GM12864 (cell line): ENCODE measurements at regions not wholly inside any gene's neighbourhood (a gene's known extent, or its start where the extent isn't known, plus 50 kb on each side); places are given as distances from the start of the nearest gene placed in this dataset.

Experiments used
- DNase-seq: peaks from one replicate; pipeline ENCODE4 v3.0.0-alpha.2; 2011; ENCODE audit warnings: low read depth
- H3K4me3 ChIP-seq: 2 replicates; pipeline ENCODE4 v1.5.1; 2011; ENCODE audit warnings: mild to moderate bottlenecking, low read depth, low read length, control low read depth
- CTCF ChIP-seq: IDR thresholded peaks from 2 replicates; pipeline ENCODE4 v1.5.1; 2011; ENCODE audit warnings: low read depth, mild to moderate bottlenecking, moderate library complexity, low read length, control low read depth, inconsistent platforms; ENCODE audit errors: missing control alignments

DNA sequence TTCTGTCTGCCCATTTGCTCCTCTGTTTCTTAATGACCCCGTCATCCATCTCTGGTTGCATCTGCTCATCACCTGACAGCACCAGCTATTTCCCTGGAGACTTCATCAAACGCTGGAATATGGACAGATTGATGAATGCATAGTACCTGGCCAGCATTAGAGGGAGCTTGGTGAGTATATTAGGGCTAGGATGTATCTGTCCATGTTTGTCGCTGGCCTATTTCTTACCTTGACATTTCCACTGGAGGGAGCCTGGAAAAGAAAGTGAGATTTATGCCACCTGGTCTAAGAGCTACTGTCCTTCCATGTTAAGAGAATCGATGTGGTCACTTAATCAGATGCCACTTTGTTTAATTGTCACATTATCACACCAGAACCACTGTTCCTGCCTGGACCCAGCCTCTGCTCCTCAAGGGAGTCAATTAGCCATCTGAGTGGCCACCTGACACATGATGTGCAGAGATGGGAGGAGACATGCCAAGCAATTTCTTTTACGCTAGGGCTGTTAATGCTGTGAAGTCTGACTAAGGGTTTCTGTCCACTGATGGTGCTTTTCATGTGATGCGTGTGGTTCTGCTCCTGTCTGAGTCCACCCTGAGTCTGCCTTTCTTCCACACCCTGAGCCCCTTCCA is 75.3 kb upstream of the SFSWAP start:
- H3K4me3 ChIP-seq = no peak overlapping the region
- no peak for TF ChIP-seq CTCF
- no peak for DNase-seq

DNA sequence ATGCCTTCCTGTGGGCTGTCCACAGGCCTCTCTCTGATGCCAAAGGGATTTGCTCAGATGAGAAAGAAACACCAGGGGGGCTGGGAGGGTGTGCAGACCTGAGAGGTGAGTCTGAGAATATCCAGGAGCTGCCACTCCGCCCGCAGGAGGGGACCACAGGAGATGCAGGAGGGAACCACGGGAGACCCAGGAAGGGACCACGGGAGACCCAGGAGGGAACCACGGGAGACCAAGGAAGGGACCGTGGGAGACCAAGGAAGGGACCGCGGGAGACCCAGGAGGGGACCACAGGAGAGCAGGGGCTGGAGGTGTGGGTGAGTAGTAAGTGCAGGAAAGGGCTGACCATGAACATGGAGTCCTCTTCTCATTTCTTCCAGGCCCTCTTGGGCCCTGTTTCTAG is 74.6 kb upstream of the SFSWAP start:
- no peak overlapping the region for H3K4me3 ChIP-seq
- no peak for DNase-seq
- no peak for TF ChIP-seq CTCF

DNA sequence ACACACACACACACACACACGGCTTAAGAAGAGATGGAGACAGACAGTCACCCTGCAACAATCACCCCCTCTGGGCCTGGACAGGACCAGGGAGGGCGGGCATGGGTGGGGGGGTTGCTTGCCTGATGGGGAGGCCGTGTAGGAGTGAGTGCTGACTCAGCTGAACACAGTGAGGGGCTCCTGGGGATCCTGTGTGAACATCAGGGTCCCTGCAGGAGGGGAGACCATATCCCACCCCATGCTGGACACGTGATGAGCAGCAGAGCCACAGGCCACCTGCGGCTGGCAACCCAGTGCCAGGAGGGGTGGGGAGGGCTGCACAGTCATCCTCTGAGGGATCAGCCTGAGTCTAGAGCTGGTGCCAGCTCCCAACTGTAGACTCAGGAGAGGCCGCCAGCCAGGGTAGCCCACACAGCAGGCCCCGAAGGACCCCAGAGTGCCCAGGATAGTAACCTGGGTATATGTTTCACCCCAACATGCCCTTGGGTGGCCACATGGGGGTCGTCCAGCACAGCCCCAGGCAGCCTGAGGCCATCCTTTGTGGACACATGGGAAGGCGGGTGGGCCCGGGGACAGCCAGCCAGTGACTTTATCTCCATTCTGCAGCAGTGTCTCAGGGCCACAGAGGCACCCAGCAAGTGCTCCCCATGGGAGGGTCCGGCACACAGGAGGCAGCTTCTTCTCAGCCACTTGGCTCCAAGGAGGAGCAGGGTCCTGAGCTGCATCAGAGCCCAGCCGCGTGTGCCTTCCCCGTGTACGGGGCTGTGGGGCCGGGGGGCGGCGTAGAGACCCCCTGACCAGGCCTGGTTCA is 73.7 kb upstream of the SFSWAP start:
- H3K4me3 ChIP-seq = no peak overlapping the region
- no peak for TF ChIP-seq CTCF
- no peak for DNase-seq

- TF ChIP-seq CTCF = no peak
- H3K4me3 ChIP-seq = no peak overlapping the region
- no peak for DNase-seq
These were observed 72.9 kb upstream of the SFSWAP start for GRCh38 chr12:131637986-131638385.

DNA sequence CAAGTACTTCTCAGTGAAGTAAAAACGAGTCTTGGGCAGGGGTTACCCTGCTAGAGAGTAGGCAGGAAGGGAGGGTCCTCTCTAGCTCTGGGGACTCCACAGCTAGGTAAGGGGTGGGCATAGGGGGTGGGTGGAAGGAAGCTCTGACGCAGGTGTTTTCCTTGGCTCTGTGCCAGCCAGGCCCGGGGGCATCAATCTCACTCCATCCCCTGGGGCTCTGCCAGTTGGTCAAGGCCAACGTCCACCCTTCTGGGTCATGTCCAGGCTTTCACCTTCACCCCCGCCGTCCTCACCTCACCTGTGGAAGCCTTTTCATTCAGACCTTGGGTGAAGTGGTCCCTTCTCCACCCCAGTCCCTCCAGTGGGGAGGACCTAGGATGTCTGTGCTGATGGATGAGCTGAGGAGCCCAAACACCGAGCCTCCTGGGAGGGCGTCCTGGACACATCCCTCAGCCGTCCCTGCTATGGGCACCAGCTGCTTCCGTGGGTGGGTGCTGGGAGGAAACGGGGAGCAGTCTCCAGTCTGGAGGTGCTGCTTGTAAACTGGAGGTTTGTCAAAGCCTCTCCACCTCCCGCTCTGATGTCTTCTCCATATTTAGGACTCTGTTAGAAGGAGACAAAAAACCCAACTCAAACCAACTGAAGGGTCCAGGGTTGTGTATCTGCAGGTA is 71.5 kb upstream of the SFSWAP start:
- no peak for DNase-seq
- TF ChIP-seq CTCF = no peak
- H3K4me3 ChIP-seq = no peak overlapping the region

- no peak for TF ChIP-seq CTCF
- no peak overlapping the region for H3K4me3 ChIP-seq
- DNase-seq = no peak
These were observed 70.4 kb upstream of the SFSWAP start for GRCh38 chr12:131640525-131640924.

DNA sequence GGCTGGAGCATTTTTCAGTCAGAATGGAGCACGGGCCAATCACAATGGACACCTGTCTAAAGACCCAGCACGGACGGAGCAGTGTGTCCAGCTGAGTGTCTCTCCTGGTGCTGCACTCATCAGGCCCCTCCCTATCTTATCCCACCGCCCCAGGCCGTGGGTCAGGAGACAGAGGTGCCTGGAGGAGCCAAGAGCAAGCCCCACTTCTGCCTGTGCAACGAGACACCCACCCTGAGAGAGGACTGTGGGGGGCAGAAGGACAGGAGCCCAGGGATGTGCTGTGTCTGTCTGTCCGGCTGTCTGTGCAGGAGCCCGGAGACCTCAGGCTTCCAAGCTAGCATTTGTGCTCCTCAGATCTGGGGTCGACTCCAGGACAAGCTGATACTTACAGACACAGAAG is 69.6 kb upstream of the SFSWAP start:
- no peak for TF ChIP-seq CTCF

More for the DNA sequence above, 69.6 kb upstream of the SFSWAP start:
- no peak for DNase-seq
- H3K4me3 ChIP-seq = no peak overlapping the region
